G401 (cell line): ENCODE measurements at regions not wholly inside any gene's neighbourhood (a gene's known extent, or its start where the extent isn't known, plus 50 kb on each side); places are given as distances from the start of the nearest gene placed in this dataset.

Source experiments
- DNase-seq: peaks from one replicate; pipeline ENCODE4 v3.0.0-alpha.2; 2015; ENCODE audit warnings: low spot score
- in situ Hi-C: cut with HindIII; loops from 2 replicates; pipeline ENCODE4 v1.10.0; 2016; ENCODE audit warnings: low sequenced_read_pairs, mixed read lengths

DNA sequence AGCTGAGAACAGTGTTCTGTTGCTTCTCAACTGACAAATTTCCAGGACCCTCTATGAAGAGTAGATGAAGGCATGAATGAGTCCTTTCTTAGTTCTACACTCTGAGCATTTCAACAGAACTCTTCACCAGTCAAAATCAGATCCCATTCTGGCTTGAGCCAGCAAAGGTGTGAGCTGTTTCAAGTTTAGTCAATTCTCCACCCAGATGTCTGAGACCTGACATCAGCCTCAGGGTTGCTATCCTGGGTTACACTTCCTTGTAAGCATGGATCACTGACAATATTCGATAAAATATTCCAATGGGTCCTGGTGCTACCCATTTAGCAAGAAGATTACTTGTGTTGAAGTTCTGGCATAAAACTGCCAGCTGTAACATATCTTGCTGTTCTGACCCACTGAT is 97.6 kb upstream of the PPP2R3A start:
- in situ Hi-C loops = no loop called here
- DNase-seq = no peak

- DNase-seq = no peak
- in situ Hi-C loops = no loop called here
Measured at GRCh38 chr3:135868801-135869200, 96.7 kb upstream of the PPP2R3A start.

GRCh38 chr3:135869439-135870105 is 96.0 kb upstream of the PPP2R3A start:
- DNase-seq = no peak
- in situ Hi-C loops = no loop called here

- DNase-seq = no peak
- in situ Hi-C loops = no loop called here
Measured at GRCh38 chr3:135871311-135871710, 94.2 kb upstream of the PPP2R3A start.

- in situ Hi-C loops = no loop called here
- DNase-seq = no peak
Measured at GRCh38 chr3:135874035-135874434, 91.5 kb upstream of the PPP2R3A start.

DNA sequence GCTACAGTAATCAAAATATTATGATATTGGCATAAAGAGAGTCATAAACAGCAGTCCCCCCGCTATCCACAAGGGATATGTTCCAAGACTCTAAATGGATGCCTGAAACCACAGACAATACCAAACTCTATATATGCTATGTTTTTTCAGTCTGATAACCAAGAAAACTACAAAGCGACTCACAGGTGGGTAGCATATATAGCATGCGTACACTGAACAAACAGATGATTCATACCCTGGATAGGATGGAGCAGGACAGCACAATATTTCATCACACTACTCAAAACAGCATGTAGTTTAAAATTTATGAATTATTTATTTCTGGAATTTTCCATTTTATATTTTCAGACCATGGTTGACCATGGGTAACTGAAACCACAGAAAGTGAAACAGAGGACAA is 87.0 kb upstream of the PPP2R3A start:
- in situ Hi-C loops = no loop called here
- no peak for DNase-seq

- in situ Hi-C loops = no loop called here
- no peak for DNase-seq
Measured at GRCh38 chr3:135885885-135886284, 79.6 kb upstream of the PPP2R3A start.

DNA sequence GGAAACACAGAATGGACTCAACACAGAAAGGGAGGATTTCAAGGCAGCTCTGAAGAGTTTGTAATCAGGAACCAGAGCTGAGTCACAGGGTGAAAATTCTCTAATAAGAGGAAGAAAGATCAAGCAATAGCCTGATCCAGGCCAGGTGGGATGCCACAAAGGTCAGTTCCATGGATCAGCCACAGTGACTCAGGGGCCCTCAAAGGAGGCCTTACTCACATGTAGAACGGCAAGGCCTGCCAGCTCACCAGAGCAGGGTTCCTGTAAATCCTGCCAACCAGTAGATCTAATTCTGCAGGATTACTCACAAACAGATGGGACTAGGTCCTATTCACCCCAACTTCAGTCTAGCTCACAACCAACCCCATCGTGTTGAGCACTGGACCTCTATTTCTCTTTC is 78.3 kb upstream of the PPP2R3A start:
- in situ Hi-C loops = no loop called here
- DNase-seq = no peak

GRCh38 chr3:135889443-135889842 is 76.1 kb upstream of the PPP2R3A start:
- in situ Hi-C loops = no loop called here
- no peak for DNase-seq

DNA sequence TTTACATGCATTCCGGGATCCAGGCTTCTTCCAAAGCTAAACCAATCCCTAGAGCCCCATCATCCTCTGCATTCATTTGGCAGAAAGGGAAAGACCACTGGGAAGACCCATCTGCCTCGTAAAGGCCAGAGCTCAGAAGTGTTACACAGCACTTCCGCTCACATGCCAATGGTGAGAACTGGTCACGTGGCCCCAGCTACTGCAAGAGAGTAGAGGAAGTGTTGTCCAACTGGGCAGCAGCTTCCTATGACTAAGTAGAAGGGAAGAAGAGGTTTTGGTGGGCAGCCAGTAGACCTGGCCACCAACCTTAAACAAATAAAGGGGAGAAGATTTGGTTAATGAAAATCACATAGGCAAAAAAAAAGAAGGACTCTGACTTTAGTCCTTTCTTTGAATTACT is 74.4 kb upstream of the PPP2R3A start:
- in situ Hi-C loops = no loop called here
- DNase-seq = no peak

GRCh38 chr3:135895106-135895733 is 70.3 kb upstream of the PPP2R3A start:
- DNase-seq = peak; percentile 90
- in situ Hi-C loops = no loop called here

DNA sequence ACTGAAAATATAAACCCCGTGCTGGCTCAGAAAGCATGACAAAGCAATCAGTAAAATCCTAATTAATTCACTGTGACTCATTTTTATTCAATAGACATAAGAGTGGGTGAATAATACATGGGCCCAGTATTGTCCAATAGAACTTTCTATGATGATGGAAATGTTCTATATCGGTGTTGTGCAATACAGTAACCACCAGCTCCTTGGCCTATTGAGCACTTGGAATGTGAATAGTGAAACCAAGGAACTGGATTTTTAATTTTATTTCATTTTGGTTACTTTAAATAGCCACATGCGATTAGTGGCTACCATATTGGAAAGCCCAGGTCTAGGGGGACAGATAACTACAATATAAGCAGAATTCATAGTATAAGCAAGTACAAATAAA is 69.8 kb upstream of the PPP2R3A start:
- DNase-seq = no peak
- in situ Hi-C loops = no loop called here

- DNase-seq = no peak
- in situ Hi-C loops = no loop called here
Measured at GRCh38 chr3:135896613-135897012, 68.9 kb upstream of the PPP2R3A start.

DNA sequence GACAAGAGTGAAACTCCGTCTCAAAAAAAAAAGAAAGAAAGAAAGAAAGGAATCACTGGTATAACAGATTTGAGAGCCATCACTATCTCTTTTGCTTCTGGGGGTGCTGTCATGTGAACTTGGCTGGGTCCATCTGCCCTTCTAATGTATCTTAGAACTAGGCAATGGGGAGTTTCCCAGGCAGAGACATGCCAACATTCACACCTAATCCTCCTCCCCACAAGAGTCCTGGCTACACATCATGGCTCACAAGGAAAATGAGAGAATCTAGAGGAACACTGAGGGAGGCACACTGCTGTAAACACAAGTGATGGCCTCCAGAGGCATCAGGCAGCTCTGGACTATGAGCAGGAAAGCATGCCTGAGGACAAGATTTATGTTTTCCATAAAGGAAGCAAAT is 67.8 kb upstream of the PPP2R3A start:
- DNase-seq = no peak
- in situ Hi-C loops = no loop called here

GRCh38 chr3:135898774-135899173 is 66.8 kb upstream of the PPP2R3A start:
- no peak for DNase-seq
- in situ Hi-C loops = no loop called here

- in situ Hi-C loops = no loop called here
- no peak for DNase-seq
Measured at GRCh38 chr3:135905058-135905724, 60.3 kb upstream of the PPP2R3A start.

DNA sequence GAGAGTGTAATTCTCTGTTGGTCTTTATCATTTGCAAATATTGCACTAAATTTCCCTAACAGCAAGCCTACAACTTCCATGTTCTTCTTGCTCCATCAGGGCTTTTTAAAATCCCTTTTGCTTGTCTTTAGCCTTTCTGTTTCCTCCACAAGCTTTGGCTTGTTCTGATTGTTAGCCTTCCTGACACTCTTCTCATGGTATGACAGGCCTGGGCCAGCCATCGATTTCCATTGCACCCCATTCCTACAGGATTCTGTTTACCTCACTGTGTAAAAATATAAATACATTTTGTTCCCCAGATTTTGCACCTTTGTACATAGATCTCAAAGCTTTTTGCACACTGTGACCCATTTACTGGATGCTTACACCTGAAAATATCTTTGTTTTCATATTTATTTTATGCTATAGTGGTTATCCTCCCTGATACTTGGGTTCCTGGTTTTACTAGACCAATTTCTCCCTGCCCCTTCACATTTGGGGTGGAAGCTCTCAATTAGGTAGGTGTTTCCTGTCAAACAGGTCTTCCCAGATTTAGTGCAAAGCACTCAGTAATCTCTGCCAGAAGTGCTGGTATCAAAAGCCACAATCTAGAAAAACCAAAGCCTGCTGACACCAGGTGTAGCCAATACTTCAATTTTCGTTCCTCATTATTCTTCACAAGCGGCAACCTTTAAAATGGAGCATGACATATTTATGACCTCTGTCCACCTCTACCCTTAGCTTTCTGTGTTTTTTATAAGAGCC is 57.9 kb upstream of the PPP2R3A start:
- in situ Hi-C loops = no loop called here
- DNase-seq = no peak

GRCh38 chr3:135908225-135908624 is 57.3 kb upstream of the PPP2R3A start:
- DNase-seq = no peak
- in situ Hi-C loops = no loop called here

DNA sequence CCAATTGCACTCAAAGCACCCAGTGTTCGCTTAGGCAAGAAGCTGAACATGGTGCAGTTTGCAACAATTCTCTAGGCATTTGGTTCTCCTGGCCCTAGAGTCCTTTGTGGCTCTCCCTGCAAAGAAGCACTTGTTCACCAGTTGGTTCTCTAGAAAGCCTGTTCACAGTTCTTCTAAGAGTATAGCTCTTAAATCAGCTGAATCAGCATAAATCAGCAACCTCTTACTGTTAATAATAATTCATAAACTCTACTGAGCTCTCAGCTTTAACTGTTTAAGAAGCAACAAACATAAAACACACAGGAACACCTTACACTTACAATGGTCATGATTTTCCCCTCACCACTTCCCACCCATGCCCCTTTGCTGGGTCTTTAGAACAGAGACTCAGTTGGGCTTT is 56.8 kb upstream of the PPP2R3A start:
- no peak for DNase-seq
- in situ Hi-C loops = no loop called here

DNA sequence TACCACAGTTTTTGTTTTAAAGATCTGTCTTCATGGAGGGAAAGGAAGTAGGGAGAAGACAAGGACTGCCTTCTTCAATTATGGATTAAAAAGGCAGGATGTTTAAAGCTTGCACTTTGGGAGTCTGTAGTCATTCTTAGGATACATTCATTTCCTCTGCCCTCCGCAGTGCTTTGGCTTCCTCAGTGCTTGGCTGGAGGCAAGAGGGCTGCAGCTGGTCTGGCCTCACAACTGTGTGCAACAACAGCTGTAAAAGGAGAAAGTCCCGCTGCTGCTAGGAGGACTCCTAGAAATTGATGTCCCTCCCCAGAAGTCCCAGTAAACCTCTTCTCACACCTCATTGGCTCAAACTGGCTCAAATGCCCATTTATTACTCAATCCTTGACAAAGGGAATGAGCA is 54.4 kb upstream of the PPP2R3A start:
- in situ Hi-C loops = no loop called here
- DNase-seq = no peak
